B cell (primary cell): ENCODE measurements at regions not wholly inside any gene's neighbourhood (a gene's known extent, or its start where the extent isn't known, plus 50 kb on each side); places are given as distances from the start of the nearest gene placed in this dataset.

Experiments
- ATAC-seq: fragments of 200-7000 bp; cut with Tn5 transposase; one replicate; pipeline ENCODE4 v1.10.0; 2021; ENCODE audit warnings: low read depth, mild to moderate bottlenecking, moderate number of reproducible peaks, moderate library complexity
- CTCF ChIA-PET: fragments of 350-600 bp; sonication (Branson Sonifier 250); formaldehyde crosslinking; loops from one replicate; lab custom pipeline; 2021; ENCODE audit warnings: antibody characterized with exemption, inconsistent platforms; lab: Charles Lee
- POLR2A ChIA-PET: fragments of 350-600 bp; sonication (Branson Sonifier 250); formaldehyde crosslinking; loops from one replicate; lab custom pipeline; 2021; ENCODE audit warnings: antibody characterized with exemption; lab: Charles Lee
- DNase-seq: peaks from one replicate; pipeline ENCODE4 v3.0.0; 2013
- H2AFZ ChIP-seq: 2 replicates; pipeline ENCODE4 v1.6.1; 2012; ENCODE audit warnings: mild to moderate bottlenecking, low read depth, low read length; ENCODE audit not compliant: insufficient read depth, poor library complexity, severe bottlenecking
- H3K27ac ChIP-seq, 2 donors: 1 replicate in 1 of 2; 2 replicates in 1 of 2; pipeline ENCODE4 v1.5.1; 2012 to 2013; ENCODE audit warnings: low read length in 2 of 2, mild to moderate bottlenecking in 2 of 2, moderate library complexity in 1 of 2
- H3K27me3 ChIP-seq, 4 experiments: fragments of 200-600 bp in 1 of 4; sonication (generic) in 1 of 4; replicated peaks in 1 of 4; 1 replicate in 2 of 4; 2 replicates in 2 of 4; pipeline versions ENCODE4 v1.6.1 to v1.7.0; 2013 to 2016; ENCODE audit warnings: low read length in 3 of 4, mild to moderate bottlenecking in 2 of 4, mixed read lengths in 1 of 4, moderate library complexity in 1 of 4; ENCODE audit not compliant: insufficient read depth in 4 of 4, control insufficient read depth in 3 of 4; ENCODE audit errors: control extremely low read depth in 1 of 4
- H3K36me3 ChIP-seq, 2 experiments: replicated peaks in 1 of 2; 1 replicate in 1 of 2; 2 replicates in 1 of 2; pipeline versions ENCODE4 v1.6.1 to v1.7.1; 2013; ENCODE audit warnings: low read length in 1 of 2; ENCODE audit not compliant: insufficient read depth in 2 of 2, control insufficient read depth in 1 of 2; ENCODE audit errors: control extremely low read depth in 1 of 2, extremely low read depth in 1 of 2
- H3K4me1 ChIP-seq, 2 donors: fragments of 200-600 bp in 1 of 2; sonication (generic) in 1 of 2; 1 replicate in 1 of 2; 2 replicates in 1 of 2; pipeline versions ENCODE4 v1.5.1 to v1.6.1; 2013 to 2017; ENCODE audit warnings: low read length in 2 of 2; ENCODE audit not compliant: control insufficient read depth in 2 of 2, insufficient read depth in 2 of 2
- H3K4me2 ChIP-seq: replicated peaks from 2 replicates; pipeline ENCODE3; 2012; ENCODE audit warnings: mild to moderate bottlenecking, low read depth, low read length; ENCODE audit not compliant: poor library complexity, severe bottlenecking
- H3K4me3 ChIP-seq, 5 experiments: fragments of 200-600 bp in 1 of 5; sonication (generic) in 1 of 5; 1 replicate in 3 of 5; 2 replicates in 2 of 5; pipeline versions ENCODE4 v1.5.1 to v1.7.0; 2011 to 2016; ENCODE audit warnings: low read length in 4 of 5, mild to moderate bottlenecking in 4 of 5, low read depth in 2 of 5, control low read depth in 1 of 5, moderate library complexity in 1 of 5; ENCODE audit not compliant: insufficient read depth in 1 of 5; ENCODE audit errors: control extremely low read depth in 1 of 5, extremely low read depth in 1 of 5
- H3K79me2 ChIP-seq: fragments of 200-600 bp; sonication (generic); one replicate; pipeline ENCODE4 v1.6.0; 2016; ENCODE audit warnings: low read length; ENCODE audit not compliant: control insufficient read depth, insufficient read depth
- H3K9ac ChIP-seq: fragments of 200-600 bp; sonication (generic); 2 replicates; pipeline ENCODE4 v1.6.1; 2017; ENCODE audit warnings: mild to moderate bottlenecking, low read length, moderate library complexity
- H3K9me3 ChIP-seq, 3 donors: one replicate each; pipeline versions ENCODE4 v1.6.1 to v1.7.1; 2013; ENCODE audit warnings: low read length in 2 of 3; ENCODE audit not compliant: control insufficient read depth in 2 of 3, insufficient read depth in 1 of 3; ENCODE audit errors: control extremely low read depth in 1 of 3
- H4K20me1 ChIP-seq: 2 replicates; pipeline ENCODE4 v1.6.0; 2012; ENCODE audit warnings: mild to moderate bottlenecking, low read length; ENCODE audit not compliant: insufficient read depth, control insufficient read depth, poor library complexity, severe bottlenecking
- H3K27ac Mint-ChIP-seq: one replicate; pipeline ENCODE4 v1.8.0; 2021; ENCODE audit warnings: mixed read lengths
- H3K27me3 Mint-ChIP-seq: one replicate; pipeline ENCODE4 v1.8.0; 2021; ENCODE audit warnings: mixed read lengths
- H3K4me1 Mint-ChIP-seq: one replicate; pipeline ENCODE4 v1.8.0; 2021; ENCODE audit warnings: mixed read lengths
- H3K4me3 Mint-ChIP-seq: one replicate; pipeline ENCODE4 v1.8.0; 2021; ENCODE audit warnings: mixed read lengths
- H3K9me3 Mint-ChIP-seq: one replicate; pipeline ENCODE4 v1.8.0; 2022; ENCODE audit warnings: mixed read lengths; ENCODE audit not compliant: insufficient read depth
- EZH2 ChIP-seq: IDR thresholded peaks from 2 replicates; pipeline ENCODE4 v1.6.1; 2012; ENCODE audit warnings: borderline replicate concordance, low read depth, mild to moderate bottlenecking, moderate library complexity, low read length; ENCODE audit not compliant: insufficient read depth, poor library complexity, severe bottlenecking
- WGBS: methylation state at CpG from one replicate; pipeline ENCODE4 v1.1.5; 2013; ENCODE audit warnings: missing lambda C conversion rate; ENCODE audit not compliant: insufficient coverage; 5-methylcytosine and 5-hydroxymethylcytosine counted together
- intact Hi-C: fragments of 100-400 bp; cut with micrococcal nuclease; formaldehyde crosslinking; loops from one replicate; pipeline ENCODE4 v1.10.0; 2022
- TF ChIP-seq, protein P1 (sequence below): fragments of 200-600 bp; IDR thresholded peaks from one replicate; pipeline ENCODE4 v1.8.0; 2022; ENCODE audit warnings: antibody characterized with exemption, mild to moderate bottlenecking

DNA sequence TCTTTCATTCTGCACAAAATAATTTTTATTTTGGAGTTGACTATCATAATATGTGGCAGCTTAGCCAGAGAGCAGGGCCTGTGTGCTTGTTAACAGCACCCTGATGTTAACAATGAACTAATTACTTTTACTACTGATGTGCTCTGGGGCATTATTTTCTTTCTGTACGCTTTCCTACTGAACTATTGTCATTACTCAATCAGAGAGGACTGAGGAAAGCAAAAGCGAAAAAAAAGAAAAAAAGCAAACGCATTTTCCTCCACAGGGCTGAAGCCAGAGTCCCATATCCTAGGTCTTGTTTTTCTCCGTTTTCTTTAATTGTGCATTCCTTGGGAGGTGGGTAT is 221.2 kb downstream of the TTLL7 start:
- Mint-ChIP-seq H3K4me3 (no peak overlapping the region), H3K4me1 (no peaks in the 10 kb centered on the region), H3K27ac (no peak overlapping the region), H3K9me3 (no peaks in the 10 kb centered on the region), H3K27me3 (no peaks in the 10 kb centered on the region)
- no peak for DNase-seq
- Histone ChIP-seq H3K4me1 (no peaks in the 10 kb centered on the region), H3K4me3 (no peak overlapping the region), H3K4me2 (no peak overlapping the region), H3K27me3 (no peaks in the 10 kb centered on the region), H3K9ac (no peak overlapping the region), H3K27ac (no peak overlapping the region), H4K20me1 (no peaks in the 10 kb centered on the region), H3K36me3 (no peaks in the 10 kb centered on the region), H3K79me2 (no peaks in the 10 kb centered on the region), H3K9me3 (no peaks in the 10 kb centered on the region), H2AFZ (no peak overlapping the region)
- no CpG with 5 or more reads among the region's 4 CpGs for WGBS
- ATAC-seq: no peak
- TF ChIP-seq, protein P1, sequence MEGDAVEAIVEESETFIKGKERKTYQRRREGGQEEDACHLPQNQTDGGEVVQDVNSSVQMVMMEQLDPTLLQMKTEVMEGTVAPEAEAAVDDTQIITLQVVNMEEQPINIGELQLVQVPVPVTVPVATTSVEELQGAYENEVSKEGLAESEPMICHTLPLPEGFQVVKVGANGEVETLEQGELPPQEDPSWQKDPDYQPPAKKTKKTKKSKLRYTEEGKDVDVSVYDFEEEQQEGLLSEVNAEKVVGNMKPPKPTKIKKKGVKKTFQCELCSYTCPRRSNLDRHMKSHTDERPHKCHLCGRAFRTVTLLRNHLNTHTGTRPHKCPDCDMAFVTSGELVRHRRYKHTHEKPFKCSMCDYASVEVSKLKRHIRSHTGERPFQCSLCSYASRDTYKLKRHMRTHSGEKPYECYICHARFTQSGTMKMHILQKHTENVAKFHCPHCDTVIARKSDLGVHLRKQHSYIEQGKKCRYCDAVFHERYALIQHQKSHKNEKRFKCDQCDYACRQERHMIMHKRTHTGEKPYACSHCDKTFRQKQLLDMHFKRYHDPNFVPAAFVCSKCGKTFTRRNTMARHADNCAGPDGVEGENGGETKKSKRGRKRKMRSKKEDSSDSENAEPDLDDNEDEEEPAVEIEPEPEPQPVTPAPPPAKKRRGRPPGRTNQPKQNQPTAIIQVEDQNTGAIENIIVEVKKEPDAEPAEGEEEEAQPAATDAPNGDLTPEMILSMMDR: no peak
- POLR2A ChIA-PET: no interaction called here
- CTCF ChIA-PET: no interaction called here
- intact Hi-C loops: loop anchor here (5.0 kb wide), 1 partner anchor 1000 kb away; no protein-coding TSS in a partner anchor

DNA sequence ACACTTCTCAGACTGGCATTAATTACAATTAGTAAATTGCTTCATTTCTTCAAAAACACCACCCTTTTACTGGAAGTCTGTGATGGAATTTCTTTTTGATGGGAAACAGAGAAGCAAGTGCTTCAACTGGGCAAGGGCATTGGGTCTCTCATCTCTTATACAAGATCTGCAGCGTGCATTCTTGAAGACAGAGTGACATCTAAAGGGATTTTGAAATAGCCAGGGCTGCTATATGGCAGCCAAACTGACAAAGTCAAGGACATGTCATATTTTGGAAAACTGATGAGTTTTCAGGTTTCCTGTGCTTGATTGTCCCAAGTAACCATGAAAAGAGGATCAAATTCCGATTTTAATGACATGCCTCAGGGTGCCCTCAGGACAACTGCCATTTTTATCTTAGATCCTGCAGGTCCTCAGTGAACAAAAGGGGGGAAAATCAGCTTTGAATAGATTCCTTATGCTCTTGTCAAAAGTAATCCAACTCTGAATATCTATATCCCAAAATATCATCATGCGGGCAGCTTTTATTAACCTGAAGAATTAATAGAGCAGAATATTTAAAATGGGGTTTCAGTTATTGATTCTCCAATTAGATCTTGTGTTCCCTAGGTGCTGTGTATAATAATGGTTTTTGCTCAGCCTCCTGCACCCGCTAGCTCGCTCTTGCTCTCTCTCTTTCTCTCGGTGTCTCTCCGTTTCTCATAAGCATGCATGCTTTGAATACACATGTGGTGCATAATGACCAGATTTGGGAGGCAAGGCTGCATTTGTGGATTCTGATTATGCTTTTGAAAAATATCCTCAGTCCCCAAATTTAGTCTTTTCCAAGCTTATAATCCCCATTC is 221.8 kb downstream of the TTLL7 start:
- Histone ChIP-seq H2AFZ (no peak overlapping the region), H3K9me3 (no peaks in the 10 kb centered on the region), H3K4me2 (no peak overlapping the region), H3K9ac (no peak overlapping the region), H4K20me1 (no peaks in the 10 kb centered on the region), H3K36me3 (no peaks in the 10 kb centered on the region), H3K27ac (no peak overlapping the region), H3K79me2 (no peaks in the 10 kb centered on the region), H3K4me1 (no peaks in the 10 kb centered on the region), H3K4me3 (no peak overlapping the region), H3K27me3 (no peaks in the 10 kb centered on the region)
- DNase-seq (no peak), ATAC-seq (no peak)
- no peaks in the 10 kb centered on the region for H3K27me3 Mint-ChIP-seq
- no peak overlapping the region for H3K4me3 Mint-ChIP-seq
- H3K4me1 Mint-ChIP-seq: no peaks in the 10 kb centered on the region
- no peak for TF ChIP-seq EZH2
- TF ChIP-seq, protein P1: no peak
- CTCF ChIA-PET: no interaction called here
- H3K27ac Mint-ChIP-seq: no peak overlapping the region
- intact Hi-C loops: loop anchor here (5.0 kb wide), 1 partner anchor 1000 kb away; no protein-coding TSS in a partner anchor
- 90% methylated on average over 4 of the region's 7 CpGs for WGBS
- POLR2A ChIA-PET: no interaction called here
- no peaks in the 10 kb centered on the region for H3K9me3 Mint-ChIP-seq
